ENCODE measurements at regions not wholly inside any gene's neighbourhood (a gene's known extent, or its start where the extent isn't known, plus 50 kb on each side); places are given as distances from the start of the nearest gene placed in this dataset.

- H3K4me3 ChIP-seq (replicated peaks in 1 of 4; ENCODE audit: control extremely low read depth in 1 of 4, insufficient read depth in 1 of 4, low read depth in 3 of 4, low read length in 4 of 4): no peak overlapping the region
- H4K20me1 ChIP-seq (ENCODE audit: control insufficient read depth, extremely low read depth, insufficient read depth, low read length): no peaks in the 10 kb centered on the region
- peaks cover 14% of the 10 kb centered on the region for H3K4me1 ChIP-seq (ENCODE audit: control insufficient read depth, extremely low read depth, insufficient read depth, low read length)
- no peaks in the 10 kb centered on the region for H3K36me3 ChIP-seq (ENCODE audit: control insufficient read depth, insufficient read depth, low read length)
- H3K79me2 ChIP-seq (ENCODE audit: control insufficient read depth, insufficient read depth, low read length): no peaks in the 10 kb centered on the region
- H3K4me2 ChIP-seq (ENCODE audit: extremely low read depth, insufficient read depth, low read length): peak overlapping the region; percentile 49
- no peaks in the 10 kb centered on the region for H3K9me3 ChIP-seq (ENCODE audit: control insufficient read depth, insufficient read depth, low read depth, low read length)
- peak overlapping the region; percentile 21 for H3K9ac ChIP-seq (ENCODE audit: insufficient read depth, low read length)
- no peak overlapping the region for H2AFZ ChIP-seq (ENCODE audit: low read length)
- no peak for DNase-seq (ENCODE audit: low read depth in 2 of 2)
- peak overlapping the region; percentile 75 for H3K27ac ChIP-seq (ENCODE audit: insufficient read depth, low read length)
- no peaks in the 10 kb centered on the region for H3K27me3 ChIP-seq (ENCODE audit: control insufficient read depth, insufficient read depth, low read length)
- TF ChIP-seq CTCF (conservative IDR thresholded peaks at IDR 0.05 in 1 of 2, IDR thresholded peaks at IDR 0.05 in 1 of 2; ENCODE audit: low read depth in 1 of 2, low read length in 2 of 2): no peak
- no peak for TF ChIP-seq EZH2 (IDR thresholded peaks at IDR 0.05; ENCODE audit: low read length, missing control alignments)
Observed at GRCh38 chr1:234543442-234544086, 64.6 kb upstream of the TARBP1 start.

GRCh38 chr1:234542211-234542850 lies 63.4 kb upstream of the TARBP1 start:
- TF ChIP-seq CTCF (conservative IDR thresholded peaks at IDR 0.05 in 1 of 2, IDR thresholded peaks at IDR 0.05 in 1 of 2; ENCODE audit: low read depth in 1 of 2, low read length in 2 of 2) (no peak), EZH2 (IDR thresholded peaks at IDR 0.05; ENCODE audit: low read length, missing control alignments) (no peak)
- H2AFZ ChIP-seq (ENCODE audit: low read length): no peak overlapping the region
- H3K79me2 ChIP-seq (ENCODE audit: control insufficient read depth, insufficient read depth, low read length): no peaks in the 10 kb centered on the region
- no peaks in the 10 kb centered on the region for H3K27me3 ChIP-seq (ENCODE audit: control insufficient read depth, insufficient read depth, low read length)
- H3K27ac ChIP-seq (ENCODE audit: insufficient read depth, low read length): no peak overlapping the region
- H3K4me3 ChIP-seq (replicated peaks in 1 of 4; ENCODE audit: control extremely low read depth in 1 of 4, insufficient read depth in 1 of 4, low read depth in 3 of 4, low read length in 4 of 4): no peak overlapping the region
- no peak for DNase-seq (ENCODE audit: low read depth in 2 of 2)
- H3K9me3 ChIP-seq (ENCODE audit: control insufficient read depth, insufficient read depth, low read depth, low read length): no peaks in the 10 kb centered on the region
- H3K9ac ChIP-seq (ENCODE audit: insufficient read depth, low read length): no peak overlapping the region
- no peaks in the 10 kb centered on the region for H3K36me3 ChIP-seq (ENCODE audit: control insufficient read depth, insufficient read depth, low read length)
- H3K4me1 ChIP-seq (ENCODE audit: control insufficient read depth, extremely low read depth, insufficient read depth, low read length): peaks cover 14% of the 10 kb centered on the region
- H3K4me2 ChIP-seq (ENCODE audit: extremely low read depth, insufficient read depth, low read length): no peak overlapping the region
- no peaks in the 10 kb centered on the region for H4K20me1 ChIP-seq (ENCODE audit: control insufficient read depth, extremely low read depth, insufficient read depth, low read length)

GRCh38 chr1:234541286-234541975 lies 62.5 kb upstream of the TARBP1 start:
- H3K4me1 ChIP-seq (ENCODE audit: control insufficient read depth, extremely low read depth, insufficient read depth, low read length): peaks cover 16% of the 10 kb centered on the region
- no peak overlapping the region for H2AFZ ChIP-seq (ENCODE audit: low read length)
- H3K27ac ChIP-seq (ENCODE audit: insufficient read depth, low read length): no peak overlapping the region
- H3K36me3 ChIP-seq (ENCODE audit: control insufficient read depth, insufficient read depth, low read length): no peaks in the 10 kb centered on the region
- no peaks in the 10 kb centered on the region for H4K20me1 ChIP-seq (ENCODE audit: control insufficient read depth, extremely low read depth, insufficient read depth, low read length)
- no peaks in the 10 kb centered on the region for H3K9me3 ChIP-seq (ENCODE audit: control insufficient read depth, insufficient read depth, low read depth, low read length)
- no peaks in the 10 kb centered on the region for H3K27me3 ChIP-seq (ENCODE audit: control insufficient read depth, insufficient read depth, low read length)
- TF ChIP-seq EZH2 (IDR thresholded peaks at IDR 0.05; ENCODE audit: low read length, missing control alignments): no peak
- TF ChIP-seq CTCF (conservative IDR thresholded peaks at IDR 0.05 in 1 of 2, IDR thresholded peaks at IDR 0.05 in 1 of 2; ENCODE audit: low read depth in 1 of 2, low read length in 2 of 2): no peak
- DNase-seq (ENCODE audit: low read depth in 2 of 2): peak; percentile 53 to 73
- H3K9ac ChIP-seq (ENCODE audit: insufficient read depth, low read length): no peak overlapping the region
- H3K4me2 ChIP-seq (ENCODE audit: extremely low read depth, insufficient read depth, low read length): no peak overlapping the region
- H3K79me2 ChIP-seq (ENCODE audit: control insufficient read depth, insufficient read depth, low read length): no peaks in the 10 kb centered on the region
- H3K4me3 ChIP-seq (replicated peaks in 1 of 4; ENCODE audit: control extremely low read depth in 1 of 4, insufficient read depth in 1 of 4, low read depth in 3 of 4, low read length in 4 of 4): no peak overlapping the region

All from fibroblast of lung (primary cell).